ENCODE measurements at regions not wholly inside any gene's neighbourhood (a gene's known extent, or its start where the extent isn't known, plus 50 kb on each side); places are given as distances from the start of the nearest gene placed in this dataset.
"Not testable (repeated sequence)": the region's sequence is repeated elsewhere in the genome, so short reads cannot be mapped to it uniquely, and the experiment has no call there.

- DNase-seq (ENCODE audit: low read depth in 2 of 2, low spot score in 1 of 2), result no peak
Measured at GRCh38 chr1:90864681-90865080, 147.6 kb upstream of the BARHL2 start.

GRCh38 chr1:90862782-90863181, 145.7 kb upstream of the BARHL2 start:
- no peak for DNase-seq (ENCODE audit: low read depth in 2 of 2, low spot score in 1 of 2)

GRCh38 chr1:90861421-90861820, 144.3 kb upstream of the BARHL2 start:
- not testable (repeated sequence) for DNase-seq (ENCODE audit: low read depth in 2 of 2, low spot score in 1 of 2)

- no peak for DNase-seq (ENCODE audit: low read depth in 2 of 2, low spot score in 1 of 2)
Measured at GRCh38 chr1:90856463-90857007, 139.4 kb upstream of the BARHL2 start.

GRCh38 chr1:90854397-90854924, 137.4 kb upstream of the BARHL2 start:
- no peak for DNase-seq (ENCODE audit: low read depth in 2 of 2, low spot score in 1 of 2)

GRCh38 chr1:90851711-90852050, 134.6 kb upstream of the BARHL2 start:
- DNase-seq (ENCODE audit: low read depth in 2 of 2, low spot score in 1 of 2), result no peak

- DNase-seq (ENCODE audit: low read depth in 2 of 2, low spot score in 1 of 2), result peak; percentile 21 to 44
Measured at GRCh38 chr1:90850898-90851710, 134.0 kb upstream of the BARHL2 start.

GRCh38 chr1:90850181-90850897, 133.2 kb upstream of the BARHL2 start:
- DNase-seq (ENCODE audit: low read depth in 2 of 2, low spot score in 1 of 2), result no peak

- no peak for DNase-seq (ENCODE audit: low read depth in 2 of 2, low spot score in 1 of 2)
Measured at GRCh38 chr1:90841473-90841872, 124.4 kb upstream of the BARHL2 start.

- no peak for DNase-seq (ENCODE audit: low read depth in 2 of 2, low spot score in 1 of 2)
Measured at GRCh38 chr1:90840352-90840751, 123.2 kb upstream of the BARHL2 start.

GRCh38 chr1:90839323-90839722, 122.2 kb upstream of the BARHL2 start:
- DNase-seq (ENCODE audit: low read depth in 2 of 2, low spot score in 1 of 2), result no peak

GRCh38 chr1:90838720-90839119, 121.6 kb upstream of the BARHL2 start:
- no peak for DNase-seq (ENCODE audit: low read depth in 2 of 2, low spot score in 1 of 2)

- DNase-seq (ENCODE audit: low read depth in 2 of 2, low spot score in 1 of 2), result no peak
Measured at GRCh38 chr1:90837420-90837819, 120.3 kb upstream of the BARHL2 start.

- no peak for DNase-seq (ENCODE audit: low read depth in 2 of 2, low spot score in 1 of 2)
Measured at GRCh38 chr1:90836345-90836679, 119.2 kb upstream of the BARHL2 start.

GRCh38 chr1:90835661-90836344, 118.7 kb upstream of the BARHL2 start:
- no peak for DNase-seq (ENCODE audit: low read depth in 2 of 2, low spot score in 1 of 2)

- DNase-seq (ENCODE audit: low read depth in 2 of 2, low spot score in 1 of 2), result no peak
Measured at GRCh38 chr1:90834886-90835660, 118.0 kb upstream of the BARHL2 start.

GRCh38 chr1:90834354-90834885, 117.3 kb upstream of the BARHL2 start:
- DNase-seq (ENCODE audit: low read depth in 2 of 2, low spot score in 1 of 2), result no peak

GRCh38 chr1:90833466-90834110, 116.5 kb upstream of the BARHL2 start:
- DNase-seq (ENCODE audit: low read depth in 2 of 2, low spot score in 1 of 2), result no peak

- no peak for DNase-seq (ENCODE audit: low read depth in 2 of 2, low spot score in 1 of 2)
Measured at GRCh38 chr1:90831910-90832309, 114.8 kb upstream of the BARHL2 start.

- no peak for DNase-seq (ENCODE audit: low read depth in 2 of 2, low spot score in 1 of 2)
Measured at GRCh38 chr1:90826834-90827233, 109.7 kb upstream of the BARHL2 start.
